ENCODE measurements at regions not wholly inside any gene's neighbourhood (a gene's known extent, or its start where the extent isn't known, plus 50 kb on each side); places are given as distances from the start of the nearest gene placed in this dataset.

GRCh38 chr11:69569306-69570200 is 71.4 kb upstream of the CCND1 start:
- no peak for ATAC-seq (ENCODE audit: low FRiP score in 2 of 2)

GRCh38 chr11:69572233-69572860 is 68.6 kb upstream of the CCND1 start:
- H3K4me3 ChIP-seq: no peak overlapping the region
- H3K4me1 ChIP-seq: no peaks in the 10 kb centered on the region
- WGBS, 2 donors: 78 to 87% methylated on average over 7 to 11 of the region's 11 CpGs
- peak in 1 of 2 donors; percentile 33 for DNase-seq
- H3K36me3 ChIP-seq: no peaks in the 10 kb centered on the region
- ATAC-seq (ENCODE audit: low FRiP score in 2 of 2): no peak
- H3K9me3 ChIP-seq: no peaks in the 10 kb centered on the region
- H3K27me3 ChIP-seq: no peaks in the 10 kb centered on the region
- TF ChIP-seq CTCF (IDR thresholded peaks at IDR 0.05): no peak
- TF ChIP-seq EP300 (IDR thresholded peaks at IDR 0.05): no peak
- no peak for TF ChIP-seq POLR2A (IDR thresholded peaks at IDR 0.05)
- TF ChIP-seq POLR2AphosphoS5 (IDR thresholded peaks at IDR 0.05): no peak
- no peak overlapping the region for H3K27ac ChIP-seq

More at GRCh38 chr11:69569306-69570200, 71.4 kb upstream of the CCND1 start:
- Histone ChIP-seq H3K4me3 (no peak overlapping the region), H3K9me3 (no peaks in the 10 kb centered on the region), H3K27me3 (no peaks in the 10 kb centered on the region), H3K36me3 (no peaks in the 10 kb centered on the region), H3K4me1 (no peaks in the 10 kb centered on the region), H3K27ac (no peak overlapping the region)
- WGBS, 2 donors: 91 to 92% methylated on average over 16 to 21 of the region's 21 CpGs
- peak in 1 of 2 donors; percentile 44 for DNase-seq
- no peak for TF ChIP-seq POLR2AphosphoS5 (IDR thresholded peaks at IDR 0.05)
- TF ChIP-seq EP300 (IDR thresholded peaks at IDR 0.05): no peak
- TF ChIP-seq POLR2A (IDR thresholded peaks at IDR 0.05): no peak
- no peak for TF ChIP-seq CTCF (IDR thresholded peaks at IDR 0.05)

GRCh38 chr11:69572861-69573260 is 68.1 kb upstream of the CCND1 start:
- TF ChIP-seq POLR2A (IDR thresholded peaks at IDR 0.05) (no peak), EP300 (IDR thresholded peaks at IDR 0.05) (no peak)
- ATAC-seq (ENCODE audit: low FRiP score in 2 of 2): no peak
- no peak overlapping the region for H3K27ac ChIP-seq
- no peaks in the 10 kb centered on the region for H3K4me1 ChIP-seq
- H3K4me3 ChIP-seq: no peak overlapping the region
- no peaks in the 10 kb centered on the region for H3K9me3 ChIP-seq
- 73 to 82% methylated on average over 4 to 5 of the region's 5 CpGs for WGBS, 2 donors
- H3K36me3 ChIP-seq: no peaks in the 10 kb centered on the region
- no peak for DNase-seq
- no peaks in the 10 kb centered on the region for H3K27me3 ChIP-seq

GRCh38 chr11:69573761-69574607 is 67.0 kb upstream of the CCND1 start:
- Histone ChIP-seq H3K4me1 (no peaks in the 10 kb centered on the region), H3K36me3 (no peaks in the 10 kb centered on the region), H3K27me3 (no peaks in the 10 kb centered on the region), H3K27ac (no peak overlapping the region), H3K9me3 (no peaks in the 10 kb centered on the region), H3K4me3 (no peak overlapping the region)
- ATAC-seq (ENCODE audit: low FRiP score in 2 of 2) (no peak), DNase-seq (peak in 1 of 2 donors; percentile 44)
- 85 to 94% methylated on average over 13 of the region's 13 CpGs for WGBS, 2 donors
- no peak for TF ChIP-seq POLR2AphosphoS5 (IDR thresholded peaks at IDR 0.05)
- no peak for TF ChIP-seq EP300 (IDR thresholded peaks at IDR 0.05)
- TF ChIP-seq POLR2A (IDR thresholded peaks at IDR 0.05): no peak
- TF ChIP-seq CTCF (IDR thresholded peaks at IDR 0.05): no peak
